Neural cell (in vitro differentiated cells): ENCODE measurements at regions not wholly inside any gene's neighbourhood (a gene's known extent, or its start where the extent isn't known, plus 50 kb on each side); places are given as distances from the start of the nearest gene placed in this dataset.

ENCODE experiments used
- CTCF ChIP-seq: fragments of 450-650 bp; IDR thresholded peaks from 2 replicates; pipeline ENCODE4 v1.5.1; 2014; ENCODE audit warnings: antibody characterized with exemption, mild to moderate bottlenecking, moderate library complexity; ENCODE audit not compliant: poor library complexity, severe bottlenecking
- MXI1 ChIP-seq: fragments of 450-650 bp; conservative IDR thresholded peaks from 2 replicates; pipeline ENCODE4 v1.6.1; 2014; ENCODE audit warnings: antibody characterized with exemption, mild to moderate bottlenecking; ENCODE audit not compliant: poor library complexity, severe bottlenecking
- POLR2AphosphoS5 ChIP-seq: IDR thresholded peaks from 2 replicates; pipeline ENCODE4 v1.6.1; 2012
- SMC3 ChIP-seq: fragments of 450-650 bp; conservative IDR thresholded peaks from 2 replicates; pipeline ENCODE4 v1.6.1; 2014; ENCODE audit warnings: antibody characterized with exemption, mild to moderate bottlenecking, moderate library complexity; ENCODE audit not compliant: poor library complexity

- TF ChIP-seq CTCF (no peak), SMC3 (no peak), POLR2AphosphoS5 (no peak), MXI1 (no peak)
These were observed 244.2 kb upstream of the ZC3H15 start for GRCh38 chr2:186241874-186242273.
